Psoas muscle (tissue), 7 donors: ENCODE measurements at regions not wholly inside any gene's neighbourhood (a gene's known extent, or its start where the extent isn't known, plus 50 kb on each side); places are given as distances from the start of the nearest gene placed in this dataset.

Experiments
- ATAC-seq, 4 donors: fragments of 200-7000 bp; cut with Tn5 transposase; one replicate each; pipeline ENCODE4 v1.9.1; 2020; ENCODE audit warnings: moderate library complexity in 3 of 4, mild to moderate bottlenecking in 2 of 4
- DNase-seq, 2 donors: peaks; one replicate each; pipeline ENCODE4 v3.0.0-alpha.2; 2020
- H3K27ac ChIP-seq: fragments of 200-600 bp; one replicate; pipeline ENCODE4 v1.8.0; 2022
- H3K27me3 ChIP-seq, 3 donors: fragments of 200-600 bp in 1 of 3; one replicate each; pipeline versions ENCODE4 v1.6.1 to v1.8.0; 2013 to 2022; ENCODE audit warnings: low read length in 2 of 3, mild to moderate bottlenecking in 2 of 3, moderate library complexity in 1 of 3; ENCODE audit not compliant: insufficient read depth in 3 of 3
- H3K36me3 ChIP-seq, 2 donors: fragments of 200-600 bp in 1 of 2; one replicate each; pipeline versions ENCODE4 v1.6.1 to v1.8.0; 2013 to 2022; ENCODE audit warnings: low read depth in 1 of 2, mild to moderate bottlenecking in 1 of 2, moderate library complexity in 1 of 2; ENCODE audit not compliant: insufficient read depth in 1 of 2
- H3K4me1 ChIP-seq: fragments of 200-600 bp; one replicate; pipeline ENCODE4 v1.8.0; 2022
- H3K4me3 ChIP-seq: fragments of 200-600 bp; one replicate; pipeline ENCODE4 v1.8.0; 2022; ENCODE audit warnings: mild to moderate bottlenecking
- H3K9me3 ChIP-seq: fragments of 200-600 bp; one replicate; pipeline ENCODE4 v1.8.0; 2022
- CTCF ChIP-seq: fragments of 200-600 bp; IDR thresholded peaks from one replicate; pipeline ENCODE4 v1.8.0; 2022; ENCODE audit warnings: antibody characterized with exemption
- WGBS, 3 donors: extraction: QIAGEN DNeasy Blood & Tissue Kit; methylation state at CpG; one replicate each; pipeline versions ENCODE4 v1.1.6 to v1.1.7; 2013; 5-methylcytosine and 5-hydroxymethylcytosine counted together
- intact Hi-C, 2 donors: fragments of 100-400 bp; cut with DNase I; formaldehyde crosslinking; loops; one replicate each; pipeline versions ENCODE4 v1.11.0 to v1.14.2; 2022
- donor health status: healthy with polysubstance abuse.
- donor health status: DM: no; HTN: no; CAD: no; lungs with moderate emphysema.
- donor health status: Bipolar disorder and iron deficiency.
- donor health status: healthy.
- donor health status: DM: yes; HTN: yes; CAD: no.
- donor health status: DM: no; HTN: no; CAD: no.
- donor health status: DM: yes; HTN: yes; CAD: no.

- no peak for DNase-seq
- no peak for TF ChIP-seq CTCF
- intact Hi-C loops, result no loop called here
- 45 to 61% (median 53%) methylated on average over 3 of the region's 3 CpGs for WGBS, 3 donors
- no peak overlapping the region for H3K4me3 ChIP-seq
- peaks cover 3% of the 10 kb centered on the region for H3K9me3 ChIP-seq
- no peaks in the 10 kb centered on the region for H3K27me3 ChIP-seq
- no peaks in the 10 kb centered on the region for H3K36me3 ChIP-seq
- H3K27ac ChIP-seq, result no peak overlapping the region
- H3K4me1 ChIP-seq, result no peaks in the 10 kb centered on the region
- no peak for ATAC-seq
Measured at GRCh38 chr4:32661229-32661628, 1941.1 kb downstream of the PCDH7 start.

GRCh38 chr4:32662803-32663202 is 1942.6 kb downstream of the PCDH7 start:
- TF ChIP-seq CTCF, result no peak
- intact Hi-C loops, result no loop called here

GRCh38 chr4:32672359-32672758 is 1952.2 kb downstream of the PCDH7 start:
- Histone ChIP-seq H3K27ac (no peak overlapping the region), H3K9me3 (no peaks in the 10 kb centered on the region), H3K36me3 (no peaks in the 10 kb centered on the region), H3K27me3 (no peaks in the 10 kb centered on the region), H3K4me3 (no peak overlapping the region), H3K4me1 (no peaks in the 10 kb centered on the region)
- 37 to 43% (median 38%) methylated on average over 1 of the region's 1 CpG for WGBS, 3 donors
- TF ChIP-seq CTCF, result no peak
- DNase-seq, result no peak
- ATAC-seq, result no peak
- intact Hi-C loops, result no loop called here

More at GRCh38 chr4:32662803-32663202, 1942.6 kb downstream of the PCDH7 start:
- H3K4me3 ChIP-seq, result no peak overlapping the region
- H3K27me3 ChIP-seq, result no peaks in the 10 kb centered on the region
- ATAC-seq (no peak), DNase-seq (no peak)
- H3K9me3 ChIP-seq, result peaks cover 3% of the 10 kb centered on the region
- H3K27ac ChIP-seq, result no peak overlapping the region
- H3K36me3 ChIP-seq, result no peaks in the 10 kb centered on the region
- 79 to 82% (median 79%) methylated on average over 2 of the region's 2 CpGs for WGBS, 3 donors
- no peaks in the 10 kb centered on the region for H3K4me1 ChIP-seq

- Histone ChIP-seq H3K4me1 (no peaks in the 10 kb centered on the region), H3K27ac (no peak overlapping the region), H3K27me3 (no peaks in the 10 kb centered on the region), H3K36me3 (no peaks in the 10 kb centered on the region), H3K4me3 (no peak overlapping the region), H3K9me3 (no peaks in the 10 kb centered on the region)
- intact Hi-C loops, result no loop called here
- ATAC-seq (no peak), DNase-seq (no peak)
- 76 to 87% (median 76%) methylated on average over 6 of the region's 6 CpGs for WGBS, 3 donors
- no peak for TF ChIP-seq CTCF
Measured at GRCh38 chr4:32680946-32681345, 1960.8 kb downstream of the PCDH7 start.

GRCh38 chr4:32684160-32684559 is 1964.0 kb downstream of the PCDH7 start:
- intact Hi-C loops, result no loop called here
- no peaks in the 10 kb centered on the region for H3K27me3 ChIP-seq
- ATAC-seq (no peak), DNase-seq (no peak)
- no peaks in the 10 kb centered on the region for H3K36me3 ChIP-seq
- no peak overlapping the region for H3K4me3 ChIP-seq
- no peaks in the 10 kb centered on the region for H3K4me1 ChIP-seq
- H3K9me3 ChIP-seq, result no peaks in the 10 kb centered on the region
- TF ChIP-seq CTCF, result no peak
- no peak overlapping the region for H3K27ac ChIP-seq
- 94 to 95% (median 95%) methylated on average over 1 of the region's 1 CpG for WGBS, 3 donors
